HFFc6 (cell line): ENCODE measurements at regions not wholly inside any gene's neighbourhood (a gene's known extent, or its start where the extent isn't known, plus 50 kb on each side); places are given as distances from the start of the nearest gene placed in this dataset.

Experiments
- DNase-seq: peaks from one replicate; pipeline ENCODE4 v3.0.0-alpha.2; 2018
- H3K27ac Mint-ChIP-seq: 2 replicates; pipeline ENCODE4 v1.8.0; 2020; ENCODE audit warnings: mild to moderate bottlenecking, mixed read lengths
- H3K27me3 Mint-ChIP-seq: 2 replicates; pipeline ENCODE4 v1.8.0; 2021; ENCODE audit warnings: mild to moderate bottlenecking, moderate library complexity, mixed read lengths; ENCODE audit not compliant: insufficient read depth
- H3K36me3 Mint-ChIP-seq: 2 replicates; pipeline ENCODE4 v1.8.0; 2021; ENCODE audit warnings: low read depth, mixed read lengths
- H3K4me1 Mint-ChIP-seq: 2 replicates; pipeline ENCODE4 v1.8.0; 2020; ENCODE audit warnings: low read depth, mixed read lengths
- H3K4me3 Mint-ChIP-seq: 2 replicates; pipeline ENCODE4 v1.8.0; 2020; ENCODE audit warnings: mild to moderate bottlenecking, moderate library complexity, mixed read lengths
- H3K9me3 Mint-ChIP-seq: 2 replicates; pipeline ENCODE4 v1.8.0; 2020; ENCODE audit warnings: mild to moderate bottlenecking, mixed read lengths
- CTCF ChIP-seq: fragments of 200-600 bp; sonication (generic); IDR thresholded peaks from 2 replicates; pipeline ENCODE4 v1.5.0; 2021; ENCODE audit warnings: antibody characterized with exemption, mild to moderate bottlenecking

- Mint-ChIP-seq H3K36me3 (no peaks in the 10 kb centered on the region), H3K4me1 (no peaks in the 10 kb centered on the region), H3K9me3 (peaks cover 31% of the 10 kb centered on the region), H3K27me3 (no peaks in the 10 kb centered on the region), H3K27ac (no peak overlapping the region), H3K4me3 (no peak overlapping the region)
- no peak for DNase-seq
- TF ChIP-seq CTCF, result no peak
Observed at GRCh38 chr1:82598337-82598736, 797.6 kb downstream of the ADGRL2 start.

GRCh38 chr1:82597649-82598048 lies 796.9 kb downstream of the ADGRL2 start:
- Mint-ChIP-seq H3K4me1 (no peaks in the 10 kb centered on the region), H3K4me3 (no peak overlapping the region), H3K27me3 (no peaks in the 10 kb centered on the region), H3K9me3 (peaks cover 36% of the 10 kb centered on the region), H3K36me3 (no peaks in the 10 kb centered on the region), H3K27ac (no peak overlapping the region)
- no peak for DNase-seq
- no peak for TF ChIP-seq CTCF

GRCh38 chr1:82597141-82597540 lies 796.4 kb downstream of the ADGRL2 start:
- Mint-ChIP-seq H3K9me3 (peaks cover 35% of the 10 kb centered on the region), H3K4me3 (no peak overlapping the region), H3K4me1 (no peaks in the 10 kb centered on the region)

GRCh38 chr1:82593561-82593960 lies 792.8 kb downstream of the ADGRL2 start:
- no peak for DNase-seq
- H3K9me3 Mint-ChIP-seq, result peaks cover 35% of the 10 kb centered on the region
- H3K36me3 Mint-ChIP-seq, result no peaks in the 10 kb centered on the region
- no peaks in the 10 kb centered on the region for H3K4me1 Mint-ChIP-seq
- no peaks in the 10 kb centered on the region for H3K27me3 Mint-ChIP-seq
- no peak for TF ChIP-seq CTCF
- no peak overlapping the region for H3K4me3 Mint-ChIP-seq
- no peak overlapping the region for H3K27ac Mint-ChIP-seq

More at GRCh38 chr1:82597141-82597540, 796.4 kb downstream of the ADGRL2 start:
- Mint-ChIP-seq H3K36me3 (no peaks in the 10 kb centered on the region), H3K27ac (no peak overlapping the region), H3K27me3 (no peaks in the 10 kb centered on the region)
- no peak for DNase-seq
- no peak for TF ChIP-seq CTCF

GRCh38 chr1:82589588-82589987 lies 788.9 kb downstream of the ADGRL2 start:
- no peak for TF ChIP-seq CTCF
- no peak for DNase-seq
- Mint-ChIP-seq H3K4me1 (no peaks in the 10 kb centered on the region), H3K27me3 (no peaks in the 10 kb centered on the region), H3K36me3 (no peaks in the 10 kb centered on the region), H3K4me3 (no peak overlapping the region), H3K27ac (no peak overlapping the region), H3K9me3 (peaks cover 25% of the 10 kb centered on the region)

GRCh38 chr1:82587371-82587770 lies 786.6 kb downstream of the ADGRL2 start:
- Mint-ChIP-seq H3K27me3 (no peaks in the 10 kb centered on the region), H3K9me3 (peaks cover 17% of the 10 kb centered on the region; the same call in 1 of the 2 replicates), H3K27ac (no peak overlapping the region), H3K4me3 (no peak overlapping the region), H3K36me3 (no peaks in the 10 kb centered on the region), H3K4me1 (no peaks in the 10 kb centered on the region)
- DNase-seq, result no peak
- TF ChIP-seq CTCF, result no peak
